Keratinocyte (primary cell): ENCODE measurements at regions not wholly inside any gene's neighbourhood (a gene's known extent, or its start where the extent isn't known, plus 50 kb on each side); places are given as distances from the start of the nearest gene placed in this dataset.

Experiments used
- DNase-seq: peaks from one replicate; pipeline ENCODE4 v3.0.0-alpha.2; 2011; ENCODE audit warnings: low read depth, missing footprints, low spot score
- FAIRE-seq: peaks from 2 replicates; lab custom pipeline; 2011; peaks lifted over from hg19 to GRCh38; lab: Jason Lieb, UNC
- H2AFZ ChIP-seq: 2 replicates; pipeline ENCODE4 v1.6.0; 2012; ENCODE audit warnings: low read length, control low read depth, inconsistent platforms; ENCODE audit not compliant: control insufficient read depth
- H3K27ac ChIP-seq: 2 replicates; pipeline ENCODE4 v1.5.1; 2011; ENCODE audit warnings: low read length; ENCODE audit not compliant: control insufficient read depth, insufficient read depth
- H3K27me3 ChIP-seq: 3 replicates; pipeline ENCODE4 v1.6.0; 2011; ENCODE audit warnings: low read length; ENCODE audit not compliant: control insufficient read depth, insufficient read depth; ENCODE audit errors: extremely low read depth
- H3K36me3 ChIP-seq, 2 experiments: 2 replicates in 1 of 2; 3 replicates in 1 of 2; pipeline ENCODE4 v1.5.1; 2011; ENCODE audit warnings: low read length in 2 of 2, mild to moderate bottlenecking in 1 of 2; ENCODE audit not compliant: control insufficient read depth in 2 of 2, insufficient read depth in 2 of 2; ENCODE audit errors: extremely low read depth in 1 of 2
- H3K4me1 ChIP-seq: 3 replicates; pipeline ENCODE4 v1.5.1; 2011; ENCODE audit warnings: low read length; ENCODE audit not compliant: control insufficient read depth, insufficient read depth; ENCODE audit errors: extremely low read depth
- H3K4me2 ChIP-seq: 3 replicates; pipeline ENCODE4 v1.6.0; 2011; ENCODE audit warnings: low read depth, low read length; ENCODE audit not compliant: control insufficient read depth, insufficient read depth; ENCODE audit errors: extremely low read depth
- H3K4me3 ChIP-seq, 3 experiments: fragments of 200-600 bp in 1 of 3; sonication (generic) in 1 of 3; 2 replicates in 2 of 3; 3 replicates in 1 of 3; pipeline ENCODE4 v1.5.1; 2011 to 2016; ENCODE audit warnings: low read length in 3 of 3, mild to moderate bottlenecking in 3 of 3, control low read depth in 2 of 3, inconsistent platforms in 1 of 3, low read depth in 1 of 3, mixed read lengths in 1 of 3, mixed run types in 1 of 3, moderate library complexity in 1 of 3; ENCODE audit not compliant: control insufficient read depth in 2 of 3, insufficient read depth in 2 of 3; ENCODE audit errors: extremely low read depth in 1 of 3
- H3K79me2 ChIP-seq: 2 replicates; pipeline ENCODE4 v1.6.0; 2012; ENCODE audit warnings: low read length; ENCODE audit not compliant: control insufficient read depth, insufficient read depth
- H3K9ac ChIP-seq: 3 replicates; pipeline ENCODE4 v1.6.0; 2011; ENCODE audit warnings: low read length; ENCODE audit not compliant: control insufficient read depth, insufficient read depth; ENCODE audit errors: extremely low read depth
- H3K9me1 ChIP-seq: 3 replicates; pipeline ENCODE4 v1.6.0; 2011; ENCODE audit warnings: low read length; ENCODE audit not compliant: control insufficient read depth, insufficient read depth; ENCODE audit errors: extremely low read depth
- H3K9me3 ChIP-seq: 2 replicates; pipeline ENCODE4 v1.5.1; 2012; ENCODE audit warnings: low read depth, low read length; ENCODE audit not compliant: control insufficient read depth
- H4K20me1 ChIP-seq: 3 replicates; pipeline ENCODE4 v1.6.0; 2011; ENCODE audit warnings: low read length; ENCODE audit not compliant: control insufficient read depth, insufficient read depth; ENCODE audit errors: extremely low read depth
- CTCF ChIP-seq, 3 experiments: IDR thresholded peaks in 1 of 3; conservative IDR thresholded peaks in 1 of 3; optimal IDR thresholded peaks in 1 of 3; 2 replicates in 2 of 3; 3 replicates in 1 of 3; pipeline versions ENCODE3 to v1.5.1; 2011; ENCODE audit warnings: low read length in 3 of 3, mild to moderate bottlenecking in 3 of 3, moderate library complexity in 2 of 3, control low read depth in 1 of 3, inconsistent platforms in 1 of 3; ENCODE audit not compliant: insufficient read depth in 2 of 3; ENCODE audit errors: extremely low read depth in 1 of 3
- EZH2 ChIP-seq: IDR thresholded peaks from one replicate; pipeline ENCODE4 v1.6.1; 2012; ENCODE audit warnings: inconsistent platforms, mild to moderate bottlenecking, low read length, moderate library complexity
- dilution Hi-C: fragments of 300-500 bp; cut with MboI; formaldehyde crosslinking; loops from one replicate; pipeline ENCODE4 v1.7.0; 2020; ENCODE audit warnings: low sequenced_read_pairs; ENCODE audit not compliant: extremely low pct_ligation_motif_present

DNA sequence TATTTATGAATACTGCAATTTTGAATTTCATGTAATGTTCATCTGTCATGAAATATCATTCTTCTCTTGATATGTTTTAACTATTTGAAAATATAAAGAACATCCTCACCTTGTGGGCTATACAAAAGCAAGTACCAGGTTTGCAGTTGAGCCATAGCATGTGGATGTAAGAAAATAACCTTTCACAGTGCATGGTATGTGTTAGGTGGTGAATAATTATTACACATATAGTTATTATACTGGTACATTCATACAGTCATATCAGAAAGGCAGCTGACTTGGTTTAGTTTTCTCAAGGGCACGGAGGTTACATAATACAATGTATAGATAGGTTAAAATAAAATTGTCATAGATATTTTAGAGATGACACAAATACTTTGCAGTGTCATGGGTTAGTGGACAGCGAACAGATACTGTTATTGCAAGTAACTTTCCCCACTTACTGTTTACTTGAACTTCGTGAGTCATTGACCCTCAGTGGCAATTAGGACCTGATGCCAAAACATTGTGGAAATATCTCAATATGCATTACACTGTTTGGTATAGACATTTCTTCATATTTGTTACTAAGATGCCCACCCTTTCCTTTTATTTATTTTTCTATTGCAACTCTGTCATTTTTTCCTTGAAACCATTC lies 445.4 kb upstream of the GOT2 start:
- no peaks in the 10 kb centered on the region for H3K36me3 ChIP-seq
- FAIRE-seq: no peak
- H3K4me3 ChIP-seq: no peak overlapping the region
- H3K4me1 ChIP-seq: no peaks in the 10 kb centered on the region
- no peaks in the 10 kb centered on the region for H3K9me1 ChIP-seq
- H3K79me2 ChIP-seq: no peaks in the 10 kb centered on the region
- DNase-seq: no peak
- H3K9ac ChIP-seq: no peak overlapping the region
- dilution Hi-C loops: no loop called here
- H4K20me1 ChIP-seq: no peaks in the 10 kb centered on the region
- H3K27me3 ChIP-seq: no peaks in the 10 kb centered on the region
- H3K9me3 ChIP-seq: peaks cover 4% of the 10 kb centered on the region
- no peak for TF ChIP-seq EZH2
- no peak for TF ChIP-seq CTCF (optimal IDR thresholded peaks at IDR 0.05 in 1 of 3, IDR thresholded peaks at IDR 0.05 in 1 of 3, conservative IDR thresholded peaks at IDR 0.05 in 1 of 3; ENCODE audit: extremely low read depth in 1 of 3, insufficient read depth in 2 of 3, low read length in 3 of 3)
- H3K27ac ChIP-seq: no peak overlapping the region
- no peak overlapping the region for H3K4me2 ChIP-seq
- H2AFZ ChIP-seq: no peak overlapping the region

DNA sequence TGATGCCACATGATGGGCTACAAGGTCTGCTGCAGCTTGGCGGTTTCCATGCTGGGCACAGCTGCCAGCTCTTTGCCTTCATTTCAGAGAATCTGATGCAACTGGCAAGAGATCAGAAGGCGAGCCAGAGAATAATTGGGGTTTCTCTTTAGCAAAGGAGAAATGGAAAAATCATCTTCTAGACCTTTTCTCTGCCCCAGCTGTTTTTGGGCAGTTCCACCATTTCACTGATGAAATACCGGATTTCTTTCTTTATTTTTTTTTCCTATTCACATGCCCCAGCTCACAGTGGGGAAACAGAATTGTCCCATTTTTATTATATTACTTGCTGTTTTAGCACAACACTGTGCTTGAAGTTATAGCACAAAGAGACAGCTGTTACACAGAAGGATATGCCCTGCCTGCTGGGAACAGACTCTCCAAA lies 439.3 kb upstream of the GOT2 start:
- Histone ChIP-seq H3K9me3 (no peaks in the 10 kb centered on the region), H3K27me3 (no peaks in the 10 kb centered on the region), H3K4me1 (no peaks in the 10 kb centered on the region), H3K79me2 (no peaks in the 10 kb centered on the region), H4K20me1 (no peaks in the 10 kb centered on the region), H3K36me3 (no peaks in the 10 kb centered on the region), H3K27ac (no peak overlapping the region), H3K4me2 (no peak overlapping the region), H3K9ac (no peak overlapping the region), H2AFZ (no peak overlapping the region), H3K9me1 (no peaks in the 10 kb centered on the region), H3K4me3 (no peak overlapping the region)
- no peak for FAIRE-seq
- DNase-seq: no peak
- TF ChIP-seq CTCF (optimal IDR thresholded peaks at IDR 0.05 in 1 of 3, IDR thresholded peaks at IDR 0.05 in 1 of 3, conservative IDR thresholded peaks at IDR 0.05 in 1 of 3; ENCODE audit: extremely low read depth in 1 of 3, insufficient read depth in 2 of 3, low read length in 3 of 3) (no peak), EZH2 (no peak)
- dilution Hi-C loops: no loop called here
